Keratinocyte (primary cell): ENCODE measurements at regions not wholly inside any gene's neighbourhood (a gene's known extent, or its start where the extent isn't known, plus 50 kb on each side); places are given as distances from the start of the nearest gene placed in this dataset.

Source experiments
- DNase-seq: peaks from one replicate; pipeline ENCODE4 v3.0.0-alpha.2; 2011; ENCODE audit warnings: low read depth, missing footprints, low spot score
- FAIRE-seq: peaks from 2 replicates; lab custom pipeline; 2011; peaks lifted over from hg19 to GRCh38; lab: Jason Lieb, UNC
- H2AFZ ChIP-seq: 2 replicates; pipeline ENCODE4 v1.6.0; 2012; ENCODE audit warnings: low read length, control low read depth, inconsistent platforms; ENCODE audit not compliant: control insufficient read depth
- H3K27ac ChIP-seq: 2 replicates; pipeline ENCODE4 v1.5.1; 2011; ENCODE audit warnings: low read length; ENCODE audit not compliant: control insufficient read depth, insufficient read depth
- H3K27me3 ChIP-seq: 3 replicates; pipeline ENCODE4 v1.6.0; 2011; ENCODE audit warnings: low read length; ENCODE audit not compliant: control insufficient read depth, insufficient read depth; ENCODE audit errors: extremely low read depth
- H3K36me3 ChIP-seq, 2 experiments: 2 replicates in 1 of 2; 3 replicates in 1 of 2; pipeline ENCODE4 v1.5.1; 2011; ENCODE audit warnings: low read length in 2 of 2, mild to moderate bottlenecking in 1 of 2; ENCODE audit not compliant: control insufficient read depth in 2 of 2, insufficient read depth in 2 of 2; ENCODE audit errors: extremely low read depth in 1 of 2
- H3K4me1 ChIP-seq: 3 replicates; pipeline ENCODE4 v1.5.1; 2011; ENCODE audit warnings: low read length; ENCODE audit not compliant: control insufficient read depth, insufficient read depth; ENCODE audit errors: extremely low read depth
- H3K4me2 ChIP-seq: 3 replicates; pipeline ENCODE4 v1.6.0; 2011; ENCODE audit warnings: low read depth, low read length; ENCODE audit not compliant: control insufficient read depth, insufficient read depth; ENCODE audit errors: extremely low read depth
- H3K4me3 ChIP-seq, 3 experiments: fragments of 200-600 bp in 1 of 3; sonication (generic) in 1 of 3; 2 replicates in 2 of 3; 3 replicates in 1 of 3; pipeline ENCODE4 v1.5.1; 2011 to 2016; ENCODE audit warnings: low read length in 3 of 3, mild to moderate bottlenecking in 3 of 3, control low read depth in 2 of 3, inconsistent platforms in 1 of 3, low read depth in 1 of 3, mixed read lengths in 1 of 3, mixed run types in 1 of 3, moderate library complexity in 1 of 3; ENCODE audit not compliant: control insufficient read depth in 2 of 3, insufficient read depth in 2 of 3; ENCODE audit errors: extremely low read depth in 1 of 3
- H3K79me2 ChIP-seq: 2 replicates; pipeline ENCODE4 v1.6.0; 2012; ENCODE audit warnings: low read length; ENCODE audit not compliant: control insufficient read depth, insufficient read depth
- H3K9ac ChIP-seq: 3 replicates; pipeline ENCODE4 v1.6.0; 2011; ENCODE audit warnings: low read length; ENCODE audit not compliant: control insufficient read depth, insufficient read depth; ENCODE audit errors: extremely low read depth
- H3K9me1 ChIP-seq: 3 replicates; pipeline ENCODE4 v1.6.0; 2011; ENCODE audit warnings: low read length; ENCODE audit not compliant: control insufficient read depth, insufficient read depth; ENCODE audit errors: extremely low read depth
- H3K9me3 ChIP-seq: 2 replicates; pipeline ENCODE4 v1.5.1; 2012; ENCODE audit warnings: low read depth, low read length; ENCODE audit not compliant: control insufficient read depth
- H4K20me1 ChIP-seq: 3 replicates; pipeline ENCODE4 v1.6.0; 2011; ENCODE audit warnings: low read length; ENCODE audit not compliant: control insufficient read depth, insufficient read depth; ENCODE audit errors: extremely low read depth
- EZH2 ChIP-seq: IDR thresholded peaks from one replicate; pipeline ENCODE4 v1.6.1; 2012; ENCODE audit warnings: inconsistent platforms, mild to moderate bottlenecking, low read length, moderate library complexity
- dilution Hi-C: fragments of 300-500 bp; cut with MboI; formaldehyde crosslinking; loops from one replicate; pipeline ENCODE4 v1.7.0; 2020; ENCODE audit warnings: low sequenced_read_pairs; ENCODE audit not compliant: extremely low pct_ligation_motif_present
- TF ChIP-seq, protein P1 (sequence below), 3 experiments: IDR thresholded peaks in 1 of 3; conservative IDR thresholded peaks in 1 of 3; optimal IDR thresholded peaks in 1 of 3; 2 replicates in 2 of 3; 3 replicates in 1 of 3; pipeline versions ENCODE3 to v1.5.1; 2011; ENCODE audit warnings: low read length in 3 of 3, mild to moderate bottlenecking in 3 of 3, moderate library complexity in 2 of 3, control low read depth in 1 of 3, inconsistent platforms in 1 of 3; ENCODE audit not compliant: insufficient read depth in 2 of 3; ENCODE audit errors: extremely low read depth in 1 of 3

DNA sequence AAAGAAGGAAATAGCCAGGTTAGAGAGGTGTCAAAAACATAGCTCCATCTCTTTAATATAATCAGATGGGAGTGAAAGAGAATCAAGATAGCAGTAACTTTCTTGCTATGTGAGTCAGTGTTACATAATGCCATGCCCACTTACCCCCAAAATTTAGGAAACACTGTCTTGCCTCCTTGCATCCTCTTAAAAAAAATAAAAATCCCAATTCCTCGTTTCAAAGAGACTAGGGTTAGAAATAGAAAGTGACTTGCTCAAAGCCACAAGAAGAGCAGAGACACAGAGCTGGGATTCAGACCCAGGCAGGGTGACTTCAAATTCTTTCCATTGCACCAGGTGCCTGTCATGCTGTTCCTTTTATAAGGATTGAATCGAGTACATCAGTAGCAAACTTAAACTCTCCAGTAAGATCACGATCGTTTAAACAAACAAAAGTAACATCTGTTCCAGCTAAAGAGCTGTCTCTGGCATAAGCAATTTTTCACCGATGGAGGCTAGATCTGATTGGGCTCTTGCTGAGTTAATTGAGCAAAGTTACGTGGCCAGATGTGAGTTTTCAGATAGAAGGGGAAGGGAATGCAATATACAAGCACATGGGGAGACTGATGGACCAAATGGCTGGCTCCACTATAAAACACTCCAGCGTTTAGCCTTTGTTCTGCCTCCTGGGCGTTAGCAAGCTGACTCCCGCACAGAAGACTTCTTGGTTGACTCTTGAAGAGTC is 176.9 kb downstream of the PALM2AKAP2 start:
- Histone ChIP-seq H3K9ac (no peak overlapping the region), H3K4me2 (no peak overlapping the region), H3K27ac (no peak overlapping the region), H3K9me3 (no peaks in the 10 kb centered on the region), H3K9me1 (no peaks in the 10 kb centered on the region), H3K79me2 (no peaks in the 10 kb centered on the region), H3K27me3 (no peaks in the 10 kb centered on the region), H2AFZ (no peak overlapping the region), H4K20me1 (no peaks in the 10 kb centered on the region), H3K4me1 (no peaks in the 10 kb centered on the region), H3K36me3 (no peaks in the 10 kb centered on the region), H3K4me3 (no peak overlapping the region)
- DNase-seq (no peak), FAIRE-seq (no peak)
- dilution Hi-C loops = no loop called here
- TF ChIP-seq, protein P1, sequence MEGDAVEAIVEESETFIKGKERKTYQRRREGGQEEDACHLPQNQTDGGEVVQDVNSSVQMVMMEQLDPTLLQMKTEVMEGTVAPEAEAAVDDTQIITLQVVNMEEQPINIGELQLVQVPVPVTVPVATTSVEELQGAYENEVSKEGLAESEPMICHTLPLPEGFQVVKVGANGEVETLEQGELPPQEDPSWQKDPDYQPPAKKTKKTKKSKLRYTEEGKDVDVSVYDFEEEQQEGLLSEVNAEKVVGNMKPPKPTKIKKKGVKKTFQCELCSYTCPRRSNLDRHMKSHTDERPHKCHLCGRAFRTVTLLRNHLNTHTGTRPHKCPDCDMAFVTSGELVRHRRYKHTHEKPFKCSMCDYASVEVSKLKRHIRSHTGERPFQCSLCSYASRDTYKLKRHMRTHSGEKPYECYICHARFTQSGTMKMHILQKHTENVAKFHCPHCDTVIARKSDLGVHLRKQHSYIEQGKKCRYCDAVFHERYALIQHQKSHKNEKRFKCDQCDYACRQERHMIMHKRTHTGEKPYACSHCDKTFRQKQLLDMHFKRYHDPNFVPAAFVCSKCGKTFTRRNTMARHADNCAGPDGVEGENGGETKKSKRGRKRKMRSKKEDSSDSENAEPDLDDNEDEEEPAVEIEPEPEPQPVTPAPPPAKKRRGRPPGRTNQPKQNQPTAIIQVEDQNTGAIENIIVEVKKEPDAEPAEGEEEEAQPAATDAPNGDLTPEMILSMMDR (optimal IDR thresholded peaks at IDR 0.05 in 1 of 3, IDR thresholded peaks at IDR 0.05 in 1 of 3, conservative IDR thresholded peaks at IDR 0.05 in 1 of 3; ENCODE audit: extremely low read depth in 1 of 3, insufficient read depth in 2 of 3, low read length in 3 of 3) = no peak
- no peak for TF ChIP-seq EZH2

DNA sequence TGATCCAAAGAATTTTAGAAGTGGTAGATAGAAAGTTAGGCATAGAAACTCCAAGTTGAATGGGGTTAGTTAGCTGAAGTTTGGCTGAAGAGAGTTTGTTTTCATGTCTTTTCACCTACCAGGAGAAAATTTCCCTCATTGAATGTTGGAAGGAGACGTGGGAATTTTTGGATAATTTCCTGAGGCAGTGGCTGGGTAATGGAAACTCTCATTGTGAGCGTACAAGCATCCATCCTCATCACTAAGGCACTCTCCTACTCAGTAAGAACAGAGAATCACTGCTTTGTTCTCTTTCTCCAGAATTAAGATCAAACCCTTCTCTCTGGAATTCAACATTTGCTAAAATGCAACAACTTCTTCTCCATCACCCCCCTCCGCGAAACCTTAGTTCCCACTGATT is 179.7 kb downstream of the PALM2AKAP2 start:
- FAIRE-seq (no peak), DNase-seq (no peak)
- Histone ChIP-seq H3K27ac (no peak overlapping the region), H3K36me3 (no peaks in the 10 kb centered on the region), H3K9me3 (no peaks in the 10 kb centered on the region), H3K4me3 (no peak overlapping the region), H3K4me1 (no peaks in the 10 kb centered on the region), H2AFZ (no peak overlapping the region), H3K9me1 (no peaks in the 10 kb centered on the region), H3K4me2 (no peak overlapping the region), H3K27me3 (no peaks in the 10 kb centered on the region), H4K20me1 (no peaks in the 10 kb centered on the region), H3K9ac (no peak overlapping the region), H3K79me2 (no peaks in the 10 kb centered on the region)
- dilution Hi-C loops = no loop called here
- TF ChIP-seq, protein P1 (optimal IDR thresholded peaks at IDR 0.05 in 1 of 3, IDR thresholded peaks at IDR 0.05 in 1 of 3, conservative IDR thresholded peaks at IDR 0.05 in 1 of 3; ENCODE audit: extremely low read depth in 1 of 3, insufficient read depth in 2 of 3, low read length in 3 of 3) = no peak
- TF ChIP-seq EZH2 = no peak
